ENCODE measurements at regions not wholly inside any gene's neighbourhood (a gene's known extent, or its start where the extent isn't known, plus 50 kb on each side); places are given as distances from the start of the nearest gene placed in this dataset.
"Not testable (repeated sequence)": the region's sequence is repeated elsewhere in the genome, so short reads cannot be mapped to it uniquely, and the experiment has no call there.

DNA sequence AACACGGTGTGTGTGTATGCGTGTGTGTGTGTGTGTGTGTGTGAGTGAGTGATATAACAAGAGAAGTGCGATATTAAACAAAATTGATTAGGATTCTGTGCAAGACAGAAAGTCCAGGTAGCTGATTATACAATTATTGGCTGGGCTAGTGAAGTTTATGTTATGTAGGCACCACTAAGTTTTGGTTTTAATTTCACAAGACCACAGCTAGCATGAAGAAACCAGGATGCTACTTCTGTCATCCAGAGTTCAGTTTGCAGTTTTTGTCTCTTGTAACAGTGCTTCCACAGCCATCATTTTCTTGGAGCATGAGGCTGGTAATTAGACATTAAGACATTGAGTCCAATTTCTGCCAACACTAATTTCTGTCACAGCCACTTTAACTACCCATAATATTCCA is 1590.2 kb upstream of the B3GALT2 start:
- H3K27ac ChIP-seq, result no peak overlapping the region
- H3K9me2 ChIP-seq (replicated peaks; ENCODE audit: insufficient read depth), result no peaks in the 10 kb centered on the region
- TF ChIP-seq EZH2 (IDR thresholded peaks at IDR 0.05; ENCODE audit: borderline replicate concordance), result no peak
- no peak for TF ChIP-seq EZH2phosphoT487 (IDR thresholded peaks at IDR 0.05; ENCODE audit: low read depth, severe bottlenecking, unreplicated experiment)
- TF ChIP-seq, protein P1, sequence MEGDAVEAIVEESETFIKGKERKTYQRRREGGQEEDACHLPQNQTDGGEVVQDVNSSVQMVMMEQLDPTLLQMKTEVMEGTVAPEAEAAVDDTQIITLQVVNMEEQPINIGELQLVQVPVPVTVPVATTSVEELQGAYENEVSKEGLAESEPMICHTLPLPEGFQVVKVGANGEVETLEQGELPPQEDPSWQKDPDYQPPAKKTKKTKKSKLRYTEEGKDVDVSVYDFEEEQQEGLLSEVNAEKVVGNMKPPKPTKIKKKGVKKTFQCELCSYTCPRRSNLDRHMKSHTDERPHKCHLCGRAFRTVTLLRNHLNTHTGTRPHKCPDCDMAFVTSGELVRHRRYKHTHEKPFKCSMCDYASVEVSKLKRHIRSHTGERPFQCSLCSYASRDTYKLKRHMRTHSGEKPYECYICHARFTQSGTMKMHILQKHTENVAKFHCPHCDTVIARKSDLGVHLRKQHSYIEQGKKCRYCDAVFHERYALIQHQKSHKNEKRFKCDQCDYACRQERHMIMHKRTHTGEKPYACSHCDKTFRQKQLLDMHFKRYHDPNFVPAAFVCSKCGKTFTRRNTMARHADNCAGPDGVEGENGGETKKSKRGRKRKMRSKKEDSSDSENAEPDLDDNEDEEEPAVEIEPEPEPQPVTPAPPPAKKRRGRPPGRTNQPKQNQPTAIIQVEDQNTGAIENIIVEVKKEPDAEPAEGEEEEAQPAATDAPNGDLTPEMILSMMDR (IDR thresholded peaks at IDR 0.05; ENCODE audit: poor library complexity), result no peak
- no peaks in the 10 kb centered on the region for H3K27me3 ChIP-seq
- no peak overlapping the region for H3K4me2 ChIP-seq
- no peaks in the 10 kb centered on the region for H3K4me1 ChIP-seq (ENCODE audit: insufficient read depth)
- H3K36me3 ChIP-seq (replicated peaks; ENCODE audit: insufficient read depth, low read depth), result no peaks in the 10 kb centered on the region
- H2AFZ ChIP-seq, result no peak overlapping the region
- no peaks in the 10 kb centered on the region for H4K20me1 ChIP-seq (ENCODE audit: insufficient read depth, poor library complexity, severe bottlenecking)
- H3K9me3 ChIP-seq (ENCODE audit: low read depth), result no peaks in the 10 kb centered on the region
- no peaks in the 10 kb centered on the region for H3K79me2 ChIP-seq
- no peak for DNase-seq (ENCODE audit: low spot score)
- 57% methylated on average over 3 of the region's 3 CpGs for WGBS (ENCODE audit: low lambda C conversion rate, missing lambda C conversion rate)
- no peak overlapping the region for H3K4me3 ChIP-seq

DNA sequence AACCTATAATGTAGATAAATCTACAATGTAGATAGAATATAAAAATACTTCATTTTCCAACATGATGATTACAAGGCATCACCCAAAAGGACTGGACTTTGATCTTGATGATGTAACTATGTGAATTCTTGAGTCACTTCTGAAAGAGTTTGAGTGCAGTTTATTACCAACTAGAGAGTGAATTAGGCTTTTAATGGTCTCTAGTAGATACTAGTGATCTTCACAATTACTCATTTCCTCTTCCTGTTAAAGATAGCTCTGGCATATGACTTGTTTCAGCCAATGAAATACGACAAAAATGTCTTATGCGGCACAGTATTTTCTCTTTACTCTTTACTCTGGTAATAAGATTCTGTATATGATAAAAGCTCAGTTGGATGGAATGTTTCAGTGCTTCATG is 1588.1 kb upstream of the B3GALT2 start:
- Histone ChIP-seq H2AFZ (no peak overlapping the region), H3K4me3 (no peak overlapping the region), H3K27ac (no peak overlapping the region), H3K36me3 (replicated peaks; ENCODE audit: insufficient read depth, low read depth) (no peaks in the 10 kb centered on the region), H3K4me1 (ENCODE audit: insufficient read depth) (no peaks in the 10 kb centered on the region), H3K9me3 (ENCODE audit: low read depth) (no peaks in the 10 kb centered on the region), H4K20me1 (ENCODE audit: insufficient read depth, poor library complexity, severe bottlenecking) (no peaks in the 10 kb centered on the region), H3K79me2 (no peaks in the 10 kb centered on the region), H3K9me2 (replicated peaks; ENCODE audit: insufficient read depth) (no peaks in the 10 kb centered on the region), H3K4me2 (no peak overlapping the region), H3K27me3 (no peaks in the 10 kb centered on the region)
- 93% methylated on average over 2 of the region's 2 CpGs for WGBS (ENCODE audit: low lambda C conversion rate, missing lambda C conversion rate)
- no peak for DNase-seq (ENCODE audit: low spot score)
- TF ChIP-seq, protein P1 (IDR thresholded peaks at IDR 0.05; ENCODE audit: poor library complexity), result no peak
- TF ChIP-seq EZH2 (IDR thresholded peaks at IDR 0.05; ENCODE audit: borderline replicate concordance) (no peak), EZH2phosphoT487 (IDR thresholded peaks at IDR 0.05; ENCODE audit: low read depth, severe bottlenecking, unreplicated experiment) (no peak)

DNA sequence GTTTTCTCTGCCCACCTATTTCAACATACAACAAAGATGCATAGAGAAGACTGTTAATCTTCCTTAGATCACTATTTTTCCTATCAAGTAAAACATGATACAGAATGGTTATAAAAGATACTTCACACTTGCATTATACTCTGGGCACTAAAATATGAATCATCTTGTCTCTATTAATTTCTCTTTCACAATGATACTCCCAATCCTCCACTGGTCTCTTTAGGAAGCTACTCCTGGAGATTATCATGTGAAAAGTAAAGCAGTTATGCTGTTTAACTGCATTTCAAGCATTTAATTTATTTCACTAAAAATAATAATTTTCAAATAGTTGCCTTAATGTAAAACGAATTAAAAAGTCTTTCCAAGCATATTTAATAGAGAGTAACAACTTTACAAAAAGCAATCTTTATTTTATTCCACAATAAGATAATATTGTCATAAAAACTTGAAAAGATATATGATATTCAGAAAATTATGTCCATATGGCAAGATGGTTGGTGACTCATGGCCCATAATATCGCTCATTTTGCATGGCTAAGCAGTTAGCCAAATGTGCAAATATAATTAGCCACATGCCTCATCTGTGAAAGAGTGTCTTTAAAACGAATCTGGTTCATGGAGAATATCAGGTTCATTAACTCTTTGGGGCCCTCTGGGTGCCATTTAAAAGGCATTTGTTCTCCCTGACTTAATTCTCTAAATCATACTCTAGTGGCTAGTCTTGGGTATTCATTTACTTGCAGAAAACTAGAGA is 1569.0 kb upstream of the B3GALT2 start:
- WGBS (ENCODE audit: low lambda C conversion rate, missing lambda C conversion rate), result 46% methylated on average over 3 of the region's 3 CpGs
- Histone ChIP-seq H3K79me2 (no peaks in the 10 kb centered on the region), H3K4me3 (no peak overlapping the region), H4K20me1 (ENCODE audit: insufficient read depth, poor library complexity, severe bottlenecking) (no peaks in the 10 kb centered on the region), H3K27ac (no peak overlapping the region), H3K36me3 (replicated peaks; ENCODE audit: insufficient read depth, low read depth) (no peaks in the 10 kb centered on the region), H3K27me3 (no peaks in the 10 kb centered on the region), H3K9me3 (ENCODE audit: low read depth) (no peaks in the 10 kb centered on the region), H3K4me2 (no peak overlapping the region), H3K4me1 (ENCODE audit: insufficient read depth) (no peaks in the 10 kb centered on the region), H2AFZ (no peak overlapping the region), H3K9me2 (replicated peaks; ENCODE audit: insufficient read depth) (no peaks in the 10 kb centered on the region)
- TF ChIP-seq EZH2phosphoT487 (IDR thresholded peaks at IDR 0.05; ENCODE audit: low read depth, severe bottlenecking, unreplicated experiment) (no peak), EZH2 (IDR thresholded peaks at IDR 0.05; ENCODE audit: borderline replicate concordance) (no peak)
- TF ChIP-seq, protein P1 (IDR thresholded peaks at IDR 0.05; ENCODE audit: poor library complexity), result no peak
- DNase-seq (ENCODE audit: low spot score), result no peak

DNA sequence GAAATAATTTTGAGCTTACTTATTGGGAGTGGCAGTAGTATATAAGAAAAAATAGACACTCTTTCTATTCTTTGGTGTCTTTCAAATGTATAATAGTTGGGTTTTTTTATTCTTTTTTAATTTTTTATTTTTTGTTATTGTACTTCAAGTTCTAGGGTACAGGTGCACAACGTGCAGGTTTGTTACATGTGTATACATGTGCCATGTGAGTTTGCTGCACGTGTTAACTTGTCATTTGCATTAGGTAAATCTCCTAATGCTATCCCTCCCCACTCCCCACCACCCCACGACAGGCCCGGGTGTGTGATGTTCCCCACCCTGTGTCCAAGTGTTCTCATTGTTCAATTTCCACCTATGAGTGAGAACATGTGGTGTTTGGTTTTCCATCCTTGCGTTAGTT is 1552.4 kb upstream of the B3GALT2 start:
- not testable (repeated sequence) for H3K36me3 ChIP-seq (replicated peaks; ENCODE audit: insufficient read depth, low read depth); H3K4me1 ChIP-seq (ENCODE audit: insufficient read depth); H3K27ac ChIP-seq; H3K79me2 ChIP-seq; H4K20me1 ChIP-seq (ENCODE audit: insufficient read depth, poor library complexity, severe bottlenecking); DNase-seq (ENCODE audit: low spot score); H3K9me2 ChIP-seq (replicated peaks; ENCODE audit: insufficient read depth); H3K4me2 ChIP-seq; H3K27me3 ChIP-seq; H3K4me3 ChIP-seq; H2AFZ ChIP-seq; H3K9me3 ChIP-seq (ENCODE audit: low read depth)
- WGBS (ENCODE audit: low lambda C conversion rate, missing lambda C conversion rate), result 85% methylated on average over 5 of the region's 5 CpGs
